Left forelimb (tissue), 1 donor: ENCODE measurements at regions not wholly inside any gene's neighbourhood (a gene's known extent, or its start where the extent isn't known, plus 50 kb on each side); places are given as distances from the start of the nearest gene placed in this dataset.
A peak's percentile ranks its signal among the peaks of the same experiment; 100 is the strongest.

Experiments used
- DNase-seq: peaks from one replicate; pipeline ENCODE4 v3.0.0-alpha.2; 2018; ENCODE audit warnings: low spot score

- DNase-seq = no peak
These were observed 80.3 kb upstream of the RPS23 start for GRCh38 chr5:82358457-82358856.

- peak; percentile 73 for DNase-seq
These were observed 78.9 kb upstream of the RPS23 start for GRCh38 chr5:82356808-82357671.

- DNase-seq = no peak
These were observed 77.9 kb upstream of the RPS23 start for GRCh38 chr5:82356021-82356420.

GRCh38 chr5:82355496-82355895 is 77.3 kb upstream of the RPS23 start:
- no peak for DNase-seq

GRCh38 chr5:82355053-82355452 is 76.9 kb upstream of the RPS23 start:
- no peak for DNase-seq

- no peak for DNase-seq
These were observed 76.4 kb upstream of the RPS23 start for GRCh38 chr5:82354543-82354942.

GRCh38 chr5:82353522-82353921 is 75.4 kb upstream of the RPS23 start:
- no peak for DNase-seq

- no peak for DNase-seq
These were observed 74.1 kb upstream of the RPS23 start for GRCh38 chr5:82352146-82352791.

GRCh38 chr5:82351754-82352145 is 73.6 kb upstream of the RPS23 start:
- DNase-seq = no peak

- DNase-seq = no peak
These were observed 73.1 kb upstream of the RPS23 start for GRCh38 chr5:82351297-82351696.

- DNase-seq = no peak
These were observed 71.5 kb upstream of the RPS23 start for GRCh38 chr5:82349652-82350051.

- no peak for DNase-seq
These were observed 70.8 kb upstream of the RPS23 start for GRCh38 chr5:82348784-82349425.

- peak; percentile 78 for DNase-seq
These were observed 69.2 kb upstream of the RPS23 start for GRCh38 chr5:82347201-82347865.

- DNase-seq = no peak
These were observed 68.4 kb upstream of the RPS23 start for GRCh38 chr5:82346399-82347165.

- DNase-seq = no peak
These were observed 67.0 kb upstream of the RPS23 start for GRCh38 chr5:82345108-82345507.

- no peak for DNase-seq
These were observed 63.2 kb upstream of the RPS23 start for GRCh38 chr5:82341325-82341724.

- no peak for DNase-seq
These were observed 62.6 kb upstream of the RPS23 start for GRCh38 chr5:82340799-82341198.

GRCh38 chr5:82339792-82340191 is 61.6 kb upstream of the RPS23 start:
- no peak for DNase-seq

GRCh38 chr5:82338771-82339373 is 60.7 kb upstream of the RPS23 start:
- no peak for DNase-seq

GRCh38 chr5:82336959-82337351 is 58.8 kb upstream of the RPS23 start:
- no peak for DNase-seq

- no peak for DNase-seq
These were observed 58.2 kb upstream of the RPS23 start for GRCh38 chr5:82336226-82336958.
